HCT116 (cell line): ENCODE measurements at regions not wholly inside any gene's neighbourhood (a gene's known extent, or its start where the extent isn't known, plus 50 kb on each side); places are given as distances from the start of the nearest gene placed in this dataset.

Source experiments
- ATAC-seq: fragments of 200-7000 bp; cut with Tn5 transposase; 2 replicates; pipeline ENCODE4 v1.9.1; 2020; ENCODE audit warnings: mild to moderate bottlenecking, moderate library complexity
- BruUV-seq: library from RNA; stranded (reverse); fragments of 400-500 nt; replicated peaks from 2 replicates; lab custom pipeline; 2021; lab: Mats Ljungman, UMichigan
- CTCF ChIA-PET: fragments of 300-600 bp; sonication (Branson Sonifier 250); formaldehyde crosslinking; loops from one replicate; lab custom pipeline; 2021; ENCODE audit warnings: antibody characterized with exemption; lab: Charles Lee
- POLR2A ChIA-PET: fragments of 300-600, 350-600 bp; sonication (Branson Sonifier 250); formaldehyde crosslinking; loops from one replicate; lab custom pipeline; 2021; ENCODE audit warnings: antibody characterized with exemption; lab: Charles Lee
- RAD21 ChIA-PET, 2 experiments: fragments of 300-600 bp; sonication (Branson Sonifier 250); formaldehyde crosslinking; loops; one replicate each; lab custom pipeline; 2023; ENCODE audit warnings: low total read pairs in 2 of 2; ENCODE audit not compliant: uncharacterized antibody in 2 of 2, unreplicated experiment in 2 of 2, low non-redundant PET in 1 of 2; lab: Charles Lee
- DNase-seq: peaks from one replicate; pipeline ENCODE4 v3.0.0-alpha.2; 2010; ENCODE audit warnings: low read depth, low spot score
- H2AFZ ChIP-seq: fragments of 200-600 bp; shearing (Covaris generic), sonication (generic); 2 replicates; pipeline ENCODE4 v1.6.1; 2017; ENCODE audit warnings: low read depth, mixed run types, mixed read lengths, antibody characterized with exemption, low read length; ENCODE audit not compliant: poor library complexity, severe bottlenecking
- H3K27ac ChIP-seq: 2 replicates; pipeline ENCODE4 v1.5.1; 2012; ENCODE audit warnings: low read depth, low read length
- H3K27me3 ChIP-seq: fragments of 200-600 bp; sonication (generic); 2 replicates; pipeline ENCODE4 v1.6.1; 2016; ENCODE audit warnings: mixed run types, low read length, mixed read lengths; ENCODE audit not compliant: insufficient read depth
- H3K36me3 ChIP-seq, 2 experiments: fragments of 200-500 bp in 1 of 2; fragments of 200-600 bp in 1 of 2; sonication (Bioruptor generic) in 1 of 2; sonication (generic) in 1 of 2; 2 replicates each; pipeline versions ENCODE4 v1.5.1 to v1.6.1; 2014 to 2016; ENCODE audit warnings: low read length in 2 of 2, inconsistent platforms in 1 of 2, mixed read lengths in 1 of 2, mixed run types in 1 of 2; ENCODE audit not compliant: insufficient read depth in 2 of 2, control insufficient read depth in 1 of 2
- H3K4me1 ChIP-seq, 2 experiments: fragments of 200-600 bp in 1 of 2; sonication (generic) in 1 of 2; 2 replicates each; pipeline versions ENCODE4 v1.5.1 to v1.6.1; 2012 to 2017; ENCODE audit warnings: low read length in 2 of 2, inconsistent platforms in 1 of 2, mild to moderate bottlenecking in 1 of 2, mixed read lengths in 1 of 2, mixed run types in 1 of 2, moderate library complexity in 1 of 2; ENCODE audit not compliant: insufficient read depth in 2 of 2, control insufficient read depth in 1 of 2
- H3K4me2 ChIP-seq: fragments of 200-600 bp; sonication (generic); 2 replicates; pipeline ENCODE4 v1.6.1; 2017; ENCODE audit warnings: mixed run types, low read length, mixed read lengths
- H3K4me3 ChIP-seq, 2 experiments: fragments of 200-600 bp in 1 of 2; sonication (generic) in 1 of 2; replicated peaks in 1 of 2; 2 replicates each; pipeline ENCODE4 v1.5.1; 2011 to 2016; ENCODE audit warnings: low read length in 2 of 2, control low read depth in 1 of 2, low read depth in 1 of 2, mild to moderate bottlenecking in 1 of 2, mixed read lengths in 1 of 2, mixed run types in 1 of 2
- H3K79me2 ChIP-seq: fragments of 200-600 bp; sonication (generic); 2 replicates; pipeline ENCODE4 v1.6.1; 2017; ENCODE audit warnings: mild to moderate bottlenecking, mixed run types, low read length, moderate library complexity, mixed read lengths; ENCODE audit not compliant: insufficient read depth
- H3K9ac ChIP-seq: fragments of 200-600 bp; sonication (generic); 2 replicates; pipeline ENCODE4 v1.6.1; 2016; ENCODE audit warnings: low read length, mixed read lengths
- H3K9me2 ChIP-seq: fragments of 200-600 bp; sonication (generic), shearing (Covaris generic); 2 replicates; pipeline ENCODE4 v1.6.1; 2017; ENCODE audit warnings: mixed run types, mild to moderate bottlenecking, moderate library complexity; ENCODE audit not compliant: insufficient read depth
- H3K9me3 ChIP-seq, 2 experiments: fragments of 200-500 bp in 1 of 2; fragments of 200-600 bp in 1 of 2; sonication (Bioruptor generic) in 1 of 2; sonication (generic) in 1 of 2; 2 replicates each; pipeline ENCODE4 v1.6.1; 2014 to 2017; ENCODE audit warnings: low read length in 2 of 2, mixed read lengths in 2 of 2, inconsistent platforms in 1 of 2, low read depth in 1 of 2, mild to moderate bottlenecking in 1 of 2, mixed run types in 1 of 2, moderate library complexity in 1 of 2; ENCODE audit not compliant: control insufficient read depth in 1 of 2, insufficient read depth in 1 of 2
- H4K20me1 ChIP-seq: fragments of 200-600 bp; sonication (generic), shearing (Covaris generic); 2 replicates; pipeline ENCODE4 v1.6.1; 2017; ENCODE audit warnings: mixed run types, mild to moderate bottlenecking, moderate library complexity; ENCODE audit not compliant: insufficient read depth
- CBX3 ChIP-seq: IDR thresholded peaks from 2 replicates; pipeline ENCODE4 v1.6.1; 2012; ENCODE audit warnings: low read depth
- CEBPB ChIP-seq: IDR thresholded peaks from 2 replicates; pipeline ENCODE4 v1.6.1; 2012; ENCODE audit warnings: low read depth
- EGR1 ChIP-seq: IDR thresholded peaks from 2 replicates; pipeline ENCODE4 v1.6.1; 2012; ENCODE audit warnings: low read depth
- EZH2 ChIP-seq: fragments of 200-600 bp; sonication (generic); IDR thresholded peaks from 2 replicates; pipeline ENCODE4 v1.6.1; 2017; ENCODE audit warnings: antibody characterized with exemption, mixed run types
- FOSL1 ChIP-seq: IDR thresholded peaks from 2 replicates; pipeline ENCODE4 v1.6.1; 2012; ENCODE audit warnings: low read depth
- JUND ChIP-seq: IDR thresholded peaks from 2 replicates; pipeline ENCODE4 v1.6.1; 2012
- POLR2A ChIP-seq: IDR thresholded peaks from 2 replicates; pipeline ENCODE4 v1.7.0; 2011; ENCODE audit warnings: borderline replicate concordance; ENCODE audit not compliant: insufficient read depth, insufficient read length; ENCODE audit errors: extremely low read depth
- POLR2AphosphoS5 ChIP-seq: IDR thresholded peaks from 2 replicates; pipeline ENCODE4 v1.6.1; 2011; ENCODE audit warnings: mild to moderate bottlenecking, low read depth, low read length, moderate library complexity
- SIN3A ChIP-seq: IDR thresholded peaks from 2 replicates; pipeline ENCODE4 v1.6.1; 2012; ENCODE audit warnings: low read depth
- SP1 ChIP-seq: IDR thresholded peaks from 2 replicates; pipeline ENCODE4 v1.6.1; 2012; ENCODE audit warnings: low read depth
- SRF ChIP-seq: IDR thresholded peaks from 2 replicates; pipeline ENCODE4 v1.6.1; 2012; ENCODE audit warnings: low read depth
- TCF7L2 ChIP-seq: IDR thresholded peaks from 2 replicates; pipeline ENCODE4 v1.7.0; 2011; ENCODE audit warnings: borderline replicate concordance, inconsistent platforms; ENCODE audit not compliant: insufficient read depth, insufficient read length; ENCODE audit errors: extremely low read depth
- ZFX ChIP-seq: fragments of 450-650 bp; IDR thresholded peaks from 2 replicates; pipeline ENCODE4 v1.6.1; 2017
- ZNF274 ChIP-seq: fragments of 200-500 bp; sonication (Bioruptor generic); IDR thresholded peaks from 2 replicates; pipeline ENCODE4 v1.6.1; 2014; ENCODE audit warnings: mild to moderate bottlenecking, low read depth, low read length, inconsistent platforms
- intact Hi-C: fragments of 100-400 bp; cut with micrococcal nuclease; formaldehyde crosslinking; loops from 2 replicates; pipeline ENCODE4 v1.10.0; 2022
- TF ChIP-seq, protein P1 (sequence below), 3 experiments: fragments of 200-600 bp in 1 of 3; sonication (generic) in 1 of 3; IDR thresholded peaks in 2 of 3; conservative IDR thresholded peaks in 1 of 3; 2 replicates each; pipeline ENCODE4 v1.5.1; 2012 to 2017; ENCODE audit warnings: low read depth in 2 of 3, low read length in 2 of 3, antibody characterized with exemption in 1 of 3, borderline replicate concordance in 1 of 3, control low read depth in 1 of 3, mild to moderate bottlenecking in 1 of 3, mixed read lengths in 1 of 3, mixed run types in 1 of 3, moderate library complexity in 1 of 3; ENCODE audit not compliant: insufficient read depth in 1 of 3
- TF ChIP-seq, protein P2 (sequence below): IDR thresholded peaks from 2 replicates; pipeline ENCODE4 v1.6.1; 2012
- TF ChIP-seq, protein P3 (sequence below): IDR thresholded peaks from 2 replicates; pipeline ENCODE4 v1.6.1; 2011; ENCODE audit warnings: mild to moderate bottlenecking, low read length, moderate library complexity; ENCODE audit not compliant: insufficient replicate concordance; ENCODE audit errors: extremely low read depth

DNA sequence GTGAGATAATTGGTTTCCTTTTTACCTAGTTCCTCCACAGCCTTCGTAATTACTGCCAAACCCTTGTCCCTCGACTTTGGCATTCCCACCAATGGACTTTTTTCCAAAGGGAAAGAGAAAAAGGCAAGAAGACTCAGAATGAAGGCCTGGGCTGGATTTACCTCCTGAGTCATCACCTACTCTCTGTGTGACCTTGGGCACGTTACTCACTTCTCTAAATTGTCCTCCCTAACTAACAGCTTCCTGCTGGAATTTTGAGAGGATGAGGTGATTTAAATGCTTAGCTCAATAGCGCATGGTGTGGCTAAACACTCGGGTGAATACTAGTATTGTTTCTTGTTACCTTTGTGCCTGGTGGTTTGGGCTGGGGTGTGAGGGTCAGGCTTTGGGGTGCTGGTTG is 146.6 kb downstream of the DHX35 start:
- Histone ChIP-seq H3K4me1 (peaks cover 27 to 59% of the 10 kb centered on the region in 2 experiments), H3K9me3 (no peaks in the 10 kb centered on the region), H3K79me2 (no peaks in the 10 kb centered on the region), H3K4me3 (0 out of 4 replicates have a peak overlapping the region, but pooled peaks of 1 of the 2 experiments have one; percentile 22), H4K20me1 (no peaks in the 10 kb centered on the region), H3K36me3 (no peaks in the 10 kb centered on the region), H2AFZ (no peak overlapping the region), H3K27ac (no peak overlapping the region), H3K9me2 (no peaks in the 10 kb centered on the region), H3K27me3 (peaks cover 6% of the 10 kb centered on the region; the same call in 1 of the 2 replicates), H3K4me2 (peak overlapping the region; percentile 69), H3K9ac (no peak overlapping the region)
- ChIA-PET CTCF (interaction anchor here (0.8 to 1.5 kb wide), 4 partner anchors 27 to 1142 kb away, joined by 3 to 5 read pairs (median 3); no protein-coding TSS in a partner anchor), RAD21 (no interaction called here), POLR2A (no interaction called here)
- intact Hi-C loops = no loop called here
- ATAC-seq (peak; percentile 20; the same call in 1 of the 2 replicates), DNase-seq (no peak)
- BruUV-seq = no TSS peak
- TF ChIP-seq FOSL1 (peak; percentile 15; the same call in 1 of the 2 replicates), SP1 (no peak)

DNA sequence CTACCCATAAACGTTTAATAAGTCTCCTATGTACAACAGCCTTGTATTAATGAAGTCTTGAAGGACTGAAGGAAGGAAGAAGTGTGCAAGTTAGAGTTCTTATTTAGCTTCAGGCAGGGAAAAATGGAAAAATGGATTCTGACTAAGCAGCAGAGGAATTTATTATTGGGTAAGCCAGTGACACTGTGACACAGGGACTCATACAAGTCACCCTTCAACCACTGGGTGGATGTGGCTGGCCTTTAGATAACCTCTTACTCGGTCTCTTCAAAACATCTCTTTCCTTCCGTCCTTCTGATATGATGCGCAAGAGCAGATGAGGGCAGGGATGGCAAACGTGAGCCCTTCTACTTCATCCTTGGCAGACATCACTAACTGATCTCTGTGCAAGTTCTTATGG is 145.6 kb downstream of the DHX35 start:
- ATAC-seq (peak; percentile 78), DNase-seq (peak; percentile 73)
- Histone ChIP-seq H3K27me3 (peaks cover 6% of the 10 kb centered on the region; the same call in 1 of the 2 replicates), H3K36me3 (no peaks in the 10 kb centered on the region), H3K4me1 (peaks cover 27 to 59% of the 10 kb centered on the region in 2 experiments), H3K27ac (peak overlapping the region; percentile 16; the same call in 1 of the 2 replicates), H3K4me2 (peak overlapping the region; percentile 69), H4K20me1 (no peaks in the 10 kb centered on the region), H3K79me2 (no peaks in the 10 kb centered on the region), H2AFZ (no peak overlapping the region), H3K9me2 (no peaks in the 10 kb centered on the region), H3K4me3 (peak overlapping the region in 1 of 2 experiments; percentile 22; a peak in 1 of 4 replicates), H3K9ac (0 out of 2 replicates have a peak overlapping the region, but pooled peaks have one; percentile 7), H3K9me3 (no peaks in the 10 kb centered on the region)
- RAD21 ChIA-PET = no interaction called here
- CTCF ChIA-PET = interaction anchor here (1.0 to 1.4 kb wide), 4 partner anchors 10 to 1143 kb away, joined by 3 to 5 read pairs (median 4); no protein-coding TSS in a partner anchor
- POLR2A ChIA-PET = interaction anchor here (0.7 kb wide), 1 partner anchor 10 kb away, joined by 4 read pairs; no protein-coding TSS in a partner anchor
- no TSS peak for BruUV-seq
- intact Hi-C loops = no loop called here
- TF ChIP-seq CBX3 = peak; percentile 79
- no peak for TF ChIP-seq POLR2A
- TF ChIP-seq, protein P1, sequence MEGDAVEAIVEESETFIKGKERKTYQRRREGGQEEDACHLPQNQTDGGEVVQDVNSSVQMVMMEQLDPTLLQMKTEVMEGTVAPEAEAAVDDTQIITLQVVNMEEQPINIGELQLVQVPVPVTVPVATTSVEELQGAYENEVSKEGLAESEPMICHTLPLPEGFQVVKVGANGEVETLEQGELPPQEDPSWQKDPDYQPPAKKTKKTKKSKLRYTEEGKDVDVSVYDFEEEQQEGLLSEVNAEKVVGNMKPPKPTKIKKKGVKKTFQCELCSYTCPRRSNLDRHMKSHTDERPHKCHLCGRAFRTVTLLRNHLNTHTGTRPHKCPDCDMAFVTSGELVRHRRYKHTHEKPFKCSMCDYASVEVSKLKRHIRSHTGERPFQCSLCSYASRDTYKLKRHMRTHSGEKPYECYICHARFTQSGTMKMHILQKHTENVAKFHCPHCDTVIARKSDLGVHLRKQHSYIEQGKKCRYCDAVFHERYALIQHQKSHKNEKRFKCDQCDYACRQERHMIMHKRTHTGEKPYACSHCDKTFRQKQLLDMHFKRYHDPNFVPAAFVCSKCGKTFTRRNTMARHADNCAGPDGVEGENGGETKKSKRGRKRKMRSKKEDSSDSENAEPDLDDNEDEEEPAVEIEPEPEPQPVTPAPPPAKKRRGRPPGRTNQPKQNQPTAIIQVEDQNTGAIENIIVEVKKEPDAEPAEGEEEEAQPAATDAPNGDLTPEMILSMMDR (IDR thresholded peaks at IDR 0.05 in 2 of 3, conservative IDR thresholded peaks at IDR 0.05 in 1 of 3; ENCODE audit: borderline replicate concordance in 1 of 3, insufficient read depth in 1 of 3, low read depth in 2 of 3, low read length in 2 of 3) = no peak
- TF ChIP-seq TCF7L2 = peak; percentile 10
- TF ChIP-seq, protein P2, sequence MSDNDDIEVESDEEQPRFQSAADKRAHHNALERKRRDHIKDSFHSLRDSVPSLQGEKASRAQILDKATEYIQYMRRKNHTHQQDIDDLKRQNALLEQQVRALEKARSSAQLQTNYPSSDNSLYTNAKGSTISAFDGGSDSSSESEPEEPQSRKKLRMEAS = 0 out of 2 replicates have a peak, but pooled peaks have one; percentile 22
- peak; percentile 37; the same call in 1 of the 2 replicates for TF ChIP-seq SRF
- TF ChIP-seq POLR2AphosphoS5 = no peak; the same call in 1 of the 2 replicates
- TF ChIP-seq CEBPB = peak; percentile 88
- TF ChIP-seq JUND = peak; percentile 64
- TF ChIP-seq, protein P3, sequence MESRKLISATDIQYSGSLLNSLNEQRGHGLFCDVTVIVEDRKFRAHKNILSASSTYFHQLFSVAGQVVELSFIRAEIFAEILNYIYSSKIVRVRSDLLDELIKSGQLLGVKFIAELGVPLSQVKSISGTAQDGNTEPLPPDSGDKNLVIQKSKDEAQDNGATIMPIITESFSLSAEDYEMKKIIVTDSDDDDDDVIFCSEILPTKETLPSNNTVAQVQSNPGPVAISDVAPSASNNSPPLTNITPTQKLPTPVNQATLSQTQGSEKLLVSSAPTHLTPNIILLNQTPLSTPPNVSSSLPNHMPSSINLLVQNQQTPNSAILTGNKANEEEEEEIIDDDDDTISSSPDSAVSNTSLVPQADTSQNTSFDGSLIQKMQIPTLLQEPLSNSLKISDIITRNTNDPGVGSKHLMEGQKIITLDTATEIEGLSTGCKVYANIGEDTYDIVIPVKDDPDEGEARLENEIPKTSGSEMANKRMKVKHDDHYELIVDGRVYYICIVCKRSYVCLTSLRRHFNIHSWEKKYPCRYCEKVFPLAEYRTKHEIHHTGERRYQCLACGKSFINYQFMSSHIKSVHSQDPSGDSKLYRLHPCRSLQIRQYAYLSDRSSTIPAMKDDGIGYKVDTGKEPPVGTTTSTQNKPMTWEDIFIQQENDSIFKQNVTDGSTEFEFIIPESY = no peak
- TF ChIP-seq ZFX = no peak
- TF ChIP-seq EGR1 = no peak
- no peak for TF ChIP-seq EZH2
- TF ChIP-seq SIN3A = no peak
- TF ChIP-seq SP1 = peak; percentile 75
- no peak for TF ChIP-seq ZNF274
